HG03432 (cell line): ENCODE measurements at regions not wholly inside any gene's neighbourhood (a gene's known extent, or its start where the extent isn't known, plus 50 kb on each side); places are given as distances from the start of the nearest gene placed in this dataset.
"Not testable (repeated sequence)": the region's sequence is repeated elsewhere in the genome, so short reads cannot be mapped to it uniquely, and the experiment has no call there.

ENCODE experiments used
- ATAC-seq: cut with Tn5 transposase; IDR thresholded peaks from one replicate; pipeline ENCODE4 v1.9.1; 2021; ENCODE audit warnings: mild to moderate bottlenecking, moderate library complexity; ENCODE audit not compliant: unreplicated experiment

DNA sequence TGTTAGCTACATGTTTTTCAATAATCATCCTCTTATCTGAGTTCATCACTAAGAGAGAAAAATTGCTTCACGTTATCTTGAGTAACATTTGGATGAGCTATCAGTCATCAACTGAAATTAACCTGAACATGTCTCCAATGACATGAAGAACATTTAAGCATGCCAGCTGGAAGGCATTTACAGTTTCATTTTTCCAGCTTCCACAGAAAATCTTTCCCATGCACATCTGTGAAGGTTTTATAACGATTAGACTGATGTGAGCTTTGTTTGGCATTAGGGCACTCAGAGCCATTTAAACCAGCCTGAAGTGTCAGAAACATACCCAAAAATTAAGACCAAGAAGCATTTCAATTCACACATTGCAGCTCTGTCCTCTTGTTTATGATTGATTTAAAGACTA, 235.8 kb upstream of the ARHGEF26 start:
- no peak for ATAC-seq

DNA sequence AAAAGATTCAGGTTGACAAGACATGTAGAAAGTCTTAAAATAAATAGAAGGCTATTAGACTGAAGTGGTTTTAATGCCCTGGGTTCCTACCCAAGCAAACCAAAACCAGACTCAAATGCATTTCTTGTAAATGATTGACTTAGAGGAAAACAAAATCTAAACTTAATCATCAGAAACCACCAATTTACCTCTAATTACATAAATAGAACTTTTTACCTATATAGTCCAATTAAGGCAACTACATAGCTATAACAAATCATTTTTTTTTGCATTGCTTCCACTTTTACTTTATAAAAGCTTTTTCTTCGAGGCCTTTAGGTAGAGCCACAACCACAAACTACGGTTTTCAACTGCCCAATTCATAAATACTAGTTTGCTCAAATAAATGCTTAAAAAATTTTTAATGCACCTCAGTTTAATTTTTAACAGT, 231.3 kb upstream of the ARHGEF26 start:
- peak; percentile 62 for ATAC-seq

DNA sequence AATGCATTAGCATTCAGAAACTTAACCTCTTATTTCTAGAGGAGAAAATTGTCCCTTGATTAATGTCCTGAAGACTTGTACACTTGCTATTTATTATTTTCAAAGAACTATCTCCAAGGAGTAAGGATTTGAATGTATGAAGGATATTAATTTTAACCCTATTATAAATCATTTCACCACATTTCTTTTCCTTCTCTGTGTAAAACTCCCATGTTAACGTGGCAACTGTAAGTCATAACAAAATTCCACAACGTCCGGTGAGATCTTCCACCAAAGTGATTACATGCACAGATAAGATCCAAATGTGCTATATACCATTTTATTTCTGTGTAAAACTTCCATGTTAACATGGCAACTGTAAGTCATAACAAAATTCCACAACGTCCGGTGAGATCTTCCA, 229.1 kb upstream of the ARHGEF26 start:
- ATAC-seq: no peak

DNA sequence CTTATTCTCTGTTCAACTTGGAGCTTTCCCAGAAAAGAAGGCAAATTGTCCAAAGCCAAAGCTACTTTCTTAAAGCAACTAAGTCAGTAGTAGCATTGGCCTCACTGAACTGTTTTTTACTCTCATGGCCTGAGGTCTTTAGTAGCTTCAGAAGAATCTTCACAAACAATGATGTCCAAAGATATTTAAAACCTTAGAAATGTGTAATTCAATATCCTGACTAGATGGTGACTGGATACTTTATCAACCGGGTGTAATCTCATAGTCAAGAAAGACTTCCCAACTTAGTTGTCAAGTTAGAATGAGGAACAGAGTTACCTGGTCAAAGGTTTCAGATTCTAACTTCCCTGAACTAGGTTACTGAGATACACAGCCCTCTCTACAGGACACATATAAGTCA, 226.3 kb upstream of the ARHGEF26 start:
- ATAC-seq: no peak

DNA sequence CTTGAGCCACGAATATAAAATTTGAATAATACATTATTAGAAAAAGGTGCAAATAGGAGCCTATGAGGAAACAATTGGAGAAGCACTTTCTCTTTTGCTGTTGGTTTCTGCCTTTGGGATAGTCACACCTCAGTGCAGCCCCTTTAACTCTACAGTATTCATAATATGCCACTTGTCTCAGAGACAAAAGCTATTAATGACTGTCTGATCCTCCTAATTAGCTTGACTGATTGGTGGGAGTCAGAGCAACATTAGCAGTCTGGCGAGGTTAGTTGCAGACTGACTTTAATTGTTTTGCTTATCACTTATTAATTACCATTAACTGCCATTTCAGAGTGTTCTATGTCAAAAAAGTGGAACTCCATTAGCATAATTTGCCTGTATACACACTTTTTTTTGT, 225.0 kb upstream of the ARHGEF26 start:
- ATAC-seq: no peak

DNA sequence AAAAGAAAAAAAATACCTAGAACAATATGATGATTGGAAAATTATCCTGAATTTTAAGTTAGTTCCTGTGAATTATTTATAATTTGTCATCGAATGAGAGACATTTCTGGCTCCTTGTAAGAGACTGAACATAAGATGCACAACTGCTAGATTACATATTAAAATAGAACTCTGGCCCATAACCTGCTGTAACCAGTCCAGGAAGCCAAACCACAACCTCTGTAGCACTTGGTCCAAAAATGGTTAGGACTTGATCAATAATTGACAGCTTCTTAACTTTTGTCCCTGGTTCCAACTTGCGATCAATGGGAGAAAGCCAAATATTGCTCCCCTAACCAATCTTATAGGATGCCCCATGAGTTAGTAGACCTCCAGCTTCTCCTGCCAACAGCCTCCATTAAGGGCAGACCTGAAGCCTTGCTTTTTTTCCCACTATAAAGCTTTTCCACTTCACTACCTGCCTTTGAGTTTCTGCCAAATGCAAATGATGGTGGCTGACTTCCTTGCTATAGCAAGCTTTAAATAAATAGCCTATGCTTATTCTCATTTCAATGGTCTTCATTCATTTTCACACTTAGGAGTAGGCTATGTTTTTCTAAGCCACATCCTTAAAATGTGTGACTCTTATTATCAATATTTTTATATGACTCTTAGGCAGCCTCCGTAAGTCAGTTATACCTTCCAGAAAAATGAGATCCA, 224.0 kb upstream of the ARHGEF26 start:
- peak; percentile 77 for ATAC-seq

DNA sequence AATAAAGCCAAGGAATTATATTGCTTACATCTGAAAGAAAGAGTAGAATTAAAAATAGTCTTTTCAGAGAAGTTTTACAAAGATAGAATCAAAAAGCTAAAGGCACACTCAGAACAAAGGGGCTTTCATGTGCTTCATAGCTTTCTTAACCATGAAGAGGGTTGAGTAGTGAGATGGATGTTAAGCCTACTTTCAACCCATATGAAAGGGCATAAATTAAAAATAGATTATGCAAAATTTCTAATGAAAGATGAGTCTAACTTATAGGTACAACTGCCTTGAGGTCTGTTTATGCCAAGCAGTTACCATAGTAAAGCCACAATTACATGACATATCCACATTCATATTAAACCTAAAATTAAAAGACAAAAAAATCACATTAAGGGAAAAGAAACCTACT, 223.3 kb upstream of the ARHGEF26 start:
- ATAC-seq: peak; percentile 75

DNA sequence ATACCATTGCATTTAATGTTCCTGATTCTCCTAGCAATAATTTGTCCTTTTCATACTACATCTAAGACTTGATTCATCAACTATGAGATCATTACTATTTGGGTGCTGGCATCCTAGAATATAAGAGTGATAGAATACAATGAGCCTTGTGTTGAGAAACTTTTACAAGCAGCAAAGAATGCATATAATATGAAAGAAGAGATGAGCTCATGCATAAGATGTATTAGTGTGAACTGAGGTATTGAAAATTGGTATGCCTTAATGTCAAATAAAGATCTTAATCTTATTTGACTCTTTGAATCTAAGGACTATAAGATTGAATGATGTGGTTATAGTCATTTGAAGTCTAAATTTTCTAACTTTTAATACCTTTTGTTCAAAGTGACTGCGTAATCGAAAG, 220.0 kb upstream of the ARHGEF26 start:
- no peak for ATAC-seq

DNA sequence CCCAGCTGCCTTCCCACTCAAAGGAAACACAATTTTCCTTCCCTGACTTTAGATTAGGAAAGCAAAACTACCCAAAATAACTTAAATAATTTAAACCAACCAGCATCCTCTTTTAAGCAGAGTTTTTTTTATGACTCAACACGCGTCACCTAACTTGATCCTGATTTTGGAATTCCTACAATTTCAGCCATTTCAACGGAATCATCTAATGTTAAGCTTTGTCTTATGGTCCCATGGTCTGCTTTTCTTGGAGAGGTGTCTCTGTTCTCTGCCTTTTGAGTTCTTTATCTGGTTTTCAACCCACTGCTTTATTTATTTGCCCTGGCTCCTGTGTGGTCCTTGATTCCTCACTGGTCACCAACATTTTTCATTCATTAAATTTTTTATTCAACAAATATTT, 219.2 kb upstream of the ARHGEF26 start:
- ATAC-seq: no peak

DNA sequence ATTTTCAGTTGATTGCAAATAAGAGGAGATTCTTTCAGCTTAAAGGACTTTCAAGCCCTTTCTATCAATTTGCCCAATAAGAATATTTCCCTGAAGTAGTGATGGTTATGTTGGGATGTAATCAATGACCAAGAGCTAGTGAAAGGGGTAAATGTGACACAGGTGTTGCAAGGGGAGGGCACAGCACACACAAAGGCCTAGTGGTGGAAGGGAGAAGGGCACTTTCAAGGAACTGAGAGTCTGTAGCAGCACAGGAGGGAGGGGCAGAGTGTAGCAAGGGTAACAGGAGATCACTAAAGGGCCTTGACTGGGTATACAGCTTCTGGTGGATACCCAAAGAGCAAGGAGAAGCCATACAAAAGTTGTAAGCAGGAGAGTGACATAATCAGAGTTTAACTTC, 217.8 kb upstream of the ARHGEF26 start:
- ATAC-seq: peak; percentile 81

DNA sequence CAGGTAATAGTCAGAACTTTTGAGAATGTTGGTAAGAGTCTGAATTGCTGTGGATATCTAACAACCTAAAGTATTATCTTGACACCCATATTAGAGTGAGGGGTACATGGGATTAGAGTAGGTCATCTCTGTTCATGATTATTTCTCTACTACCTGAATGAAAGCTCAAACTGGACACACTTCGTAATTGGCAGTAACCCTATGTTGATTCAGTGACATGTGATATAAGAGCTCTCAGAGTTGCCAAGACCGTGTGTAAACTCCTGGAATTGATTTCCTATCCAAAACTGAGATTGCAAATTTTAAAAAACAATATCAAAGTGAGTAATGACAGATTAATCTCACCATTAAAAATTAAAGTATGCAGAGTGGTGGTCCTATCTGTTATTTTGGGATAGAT, 214.8 kb upstream of the ARHGEF26 start:
- ATAC-seq: no peak

DNA sequence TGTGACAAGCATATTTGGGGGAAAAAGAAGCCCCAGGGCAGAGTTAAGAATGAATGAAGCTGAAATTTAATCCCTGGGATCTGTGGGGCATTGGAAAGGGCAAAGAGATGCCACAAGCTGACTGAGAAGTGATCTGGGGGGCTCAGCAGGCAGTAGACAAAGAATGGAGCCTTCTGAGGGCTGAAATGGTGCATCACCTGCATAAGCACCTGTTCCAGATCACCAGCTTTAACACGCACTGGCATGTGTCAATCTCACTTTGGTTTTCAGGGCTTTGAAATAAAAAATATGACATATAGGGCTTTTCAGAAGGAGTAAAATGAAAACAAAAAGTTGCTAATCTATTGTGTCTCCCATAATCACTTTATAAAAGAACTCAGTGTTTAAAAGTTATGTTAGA, 210.8 kb upstream of the ARHGEF26 start:
- no peak for ATAC-seq

DNA sequence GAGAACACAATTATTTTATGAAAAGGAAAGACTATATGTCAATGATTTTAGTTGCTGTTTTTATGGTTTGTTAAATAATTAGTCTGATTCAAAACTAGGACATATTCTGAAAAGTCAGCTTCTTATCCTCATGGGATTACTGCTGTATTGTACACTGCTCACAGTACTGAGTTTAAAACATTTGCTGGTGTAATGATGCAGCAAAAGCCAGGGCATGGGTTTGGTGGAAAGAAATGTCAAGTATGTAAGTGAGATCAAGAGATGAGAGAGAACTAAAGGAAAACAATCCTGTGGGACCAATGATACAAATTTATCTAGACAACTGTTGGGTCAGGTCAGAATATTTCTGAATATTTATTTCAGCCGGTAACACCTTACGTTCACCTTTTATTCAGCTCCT, 210.1 kb upstream of the ARHGEF26 start:
- no peak for ATAC-seq

DNA sequence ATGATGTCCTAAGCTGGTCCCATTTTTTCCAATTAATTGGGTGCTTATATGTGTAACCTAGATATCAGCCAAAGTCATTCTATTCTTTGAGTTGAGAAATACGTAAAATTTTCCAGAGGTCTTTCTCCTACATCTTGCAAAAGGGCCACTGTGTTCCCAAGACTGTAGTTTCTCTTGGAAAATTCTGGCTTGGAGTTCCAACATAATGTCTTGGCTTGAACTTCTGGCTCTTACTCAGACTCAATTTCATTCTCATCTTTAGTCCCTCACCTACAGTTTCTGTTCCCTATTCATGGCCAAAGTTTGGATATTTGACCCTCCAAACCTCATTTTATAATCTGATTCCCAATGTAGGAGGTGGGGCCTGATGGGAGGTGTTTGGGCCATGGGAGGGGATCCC, 201.4 kb upstream of the ARHGEF26 start:
- ATAC-seq: no peak

DNA sequence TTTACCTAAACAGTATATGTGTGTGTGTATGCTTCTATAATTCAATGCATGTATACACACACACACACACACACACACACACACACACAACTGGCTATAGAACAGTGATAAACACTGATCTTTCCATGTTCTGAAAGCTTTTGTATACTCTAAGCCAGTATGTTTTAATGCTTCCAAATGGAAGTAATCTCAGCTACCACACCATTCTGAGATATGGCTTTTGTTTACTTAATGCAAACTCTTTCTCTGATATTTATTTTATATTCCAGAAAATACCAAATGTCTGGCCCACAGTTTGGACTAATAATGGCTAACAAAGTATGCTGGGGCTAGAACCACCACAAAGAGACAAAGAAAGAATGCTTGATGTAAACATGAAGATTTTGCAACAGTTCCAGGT, 199.4 kb upstream of the ARHGEF26 start:
- ATAC-seq: no peak

DNA sequence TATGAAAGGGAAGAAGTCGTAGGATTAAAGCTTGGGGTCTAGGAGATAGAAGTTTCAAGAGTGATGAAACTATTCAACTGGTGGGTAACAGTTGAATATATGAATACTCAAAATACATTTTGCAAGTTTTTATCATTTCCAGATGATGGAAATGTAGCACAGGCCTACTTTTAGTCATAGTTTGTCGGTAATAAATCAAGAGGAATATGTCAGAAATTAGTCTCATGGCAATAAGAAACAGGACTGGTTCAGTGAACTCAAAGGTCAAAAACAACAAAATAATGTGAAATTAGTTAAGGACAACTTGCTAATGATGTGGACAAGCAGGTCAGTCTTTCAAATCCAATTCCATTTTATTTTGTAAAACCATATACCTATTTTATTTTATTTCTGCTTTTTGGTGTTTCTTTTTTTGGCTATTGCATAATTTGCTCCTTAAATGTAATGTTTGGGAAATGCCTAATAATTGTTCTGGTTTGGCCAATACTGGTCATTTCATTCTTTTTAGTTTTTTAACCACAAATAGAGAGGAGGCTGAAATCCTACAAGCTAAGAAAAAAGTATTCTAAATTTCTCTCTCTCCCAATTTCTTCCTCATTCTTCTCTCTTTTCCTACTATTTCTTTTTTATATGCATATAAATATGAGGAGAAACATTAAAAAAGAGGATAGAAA, 195.2 kb upstream of the ARHGEF26 start:
- ATAC-seq: no peak

DNA sequence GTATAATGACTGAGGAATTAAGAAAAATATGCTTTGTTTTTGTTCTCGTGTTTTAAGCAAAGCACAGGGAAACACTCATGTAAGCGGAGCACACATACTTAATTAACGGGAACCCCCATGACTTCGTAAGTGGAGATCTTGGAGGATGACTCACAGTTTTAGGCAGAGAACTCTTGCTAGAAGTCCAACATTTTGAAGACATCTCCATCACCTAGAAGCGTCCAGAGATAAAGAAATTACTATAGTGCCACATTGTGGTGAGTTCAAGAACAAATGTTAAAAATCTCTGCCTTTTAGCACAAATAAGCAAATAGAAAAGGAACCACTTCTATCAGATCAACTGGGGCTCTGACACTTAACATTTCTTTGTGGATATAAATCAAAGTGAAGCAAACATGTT, 194.1 kb upstream of the ARHGEF26 start:
- ATAC-seq: peak; percentile 80

DNA sequence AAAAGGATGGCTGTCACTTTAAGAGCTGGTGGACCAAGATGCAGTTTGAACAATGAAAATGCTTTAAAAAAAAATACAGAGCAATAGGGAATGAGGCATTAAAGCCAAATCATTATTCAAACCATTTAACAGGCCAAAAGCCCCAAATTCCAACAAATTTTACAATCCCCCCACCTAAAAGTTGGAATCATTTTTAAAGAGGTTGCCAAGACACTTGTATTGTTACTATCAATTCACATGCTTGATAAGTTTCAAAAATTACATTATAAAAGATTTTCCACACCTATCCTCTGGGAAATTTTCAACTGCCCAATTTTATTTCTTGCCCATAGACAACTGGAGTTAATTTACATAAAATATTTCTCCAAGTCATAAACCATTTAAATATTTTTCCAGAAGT, 192.3 kb upstream of the ARHGEF26 start:
- no peak for ATAC-seq

DNA sequence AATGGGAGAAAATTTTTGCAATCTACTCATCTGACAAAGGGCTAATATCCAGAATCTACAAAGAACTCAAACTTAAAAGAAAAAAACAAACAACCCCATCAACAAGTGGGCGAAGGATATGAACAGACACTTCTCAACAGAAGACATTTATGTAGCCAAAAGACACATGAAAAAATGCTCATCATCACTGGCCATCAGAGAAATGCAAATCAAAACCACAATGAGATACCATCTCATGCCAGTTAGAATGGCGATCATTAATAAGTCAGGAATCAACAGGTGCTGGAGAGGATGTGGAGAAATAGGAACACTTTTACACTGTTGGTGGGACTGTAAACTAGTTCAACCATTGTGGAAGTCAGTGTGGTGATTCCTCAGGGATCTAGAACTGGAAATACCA, 187.7 kb upstream of the ARHGEF26 start:
- not testable (repeated sequence) for ATAC-seq

DNA sequence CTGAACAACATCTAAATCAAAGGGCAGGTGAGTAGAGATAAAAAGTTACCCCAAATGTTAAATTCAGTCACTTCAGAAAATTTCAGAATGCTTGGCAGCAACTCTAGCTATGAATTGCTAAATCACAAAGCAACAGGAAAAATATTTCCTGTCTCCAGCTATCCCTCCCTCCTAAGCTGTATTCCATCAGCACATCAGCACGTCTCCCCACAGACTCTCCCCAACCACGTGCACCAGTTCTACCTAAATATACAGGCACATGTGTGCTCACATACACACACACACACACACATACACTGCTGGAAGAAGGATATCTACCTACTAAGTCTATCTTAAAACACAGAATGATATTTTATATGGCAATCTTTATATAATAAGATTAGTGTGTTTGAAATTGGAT, 177.1 kb upstream of the ARHGEF26 start:
- no peak for ATAC-seq

DNA sequence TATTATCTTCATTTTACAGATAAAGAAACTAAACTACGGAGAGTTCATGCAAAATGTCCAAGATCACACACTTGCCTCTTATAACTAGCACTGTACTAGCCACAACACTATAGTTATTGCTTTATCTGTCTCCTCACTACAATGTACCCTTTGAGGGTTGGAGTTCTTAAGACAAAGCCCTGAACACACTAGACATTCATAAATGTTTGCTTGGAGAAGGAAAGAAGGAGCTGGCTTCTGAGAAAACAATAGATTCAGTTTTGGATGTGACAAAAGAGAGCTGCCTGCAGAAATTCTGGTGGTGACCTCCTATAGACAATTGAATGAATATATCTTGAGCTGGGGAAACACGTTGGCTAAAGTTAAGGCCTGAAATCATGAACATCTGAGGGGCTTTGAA, 169.9 kb upstream of the ARHGEF26 start:
- ATAC-seq: no peak

DNA sequence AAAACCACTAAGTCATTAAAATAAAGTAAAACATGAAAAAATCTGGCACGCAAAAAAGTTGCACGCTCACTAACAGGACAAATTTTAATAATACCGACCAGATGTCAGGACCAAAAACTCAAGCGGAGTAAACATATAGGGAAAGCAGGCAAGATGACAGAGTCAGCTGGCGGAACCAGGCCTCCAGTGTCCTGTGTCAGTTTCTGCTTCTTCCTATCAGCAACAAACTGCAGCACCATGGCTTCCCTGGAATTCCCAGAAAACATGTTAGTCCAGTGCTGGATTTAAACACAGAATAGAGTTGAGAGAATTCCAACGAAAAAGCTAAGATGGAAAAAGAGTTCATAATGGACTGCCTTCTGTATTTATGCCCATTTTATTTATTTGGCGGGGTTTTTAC, 169.1 kb upstream of the ARHGEF26 start:
- no peak for ATAC-seq

DNA sequence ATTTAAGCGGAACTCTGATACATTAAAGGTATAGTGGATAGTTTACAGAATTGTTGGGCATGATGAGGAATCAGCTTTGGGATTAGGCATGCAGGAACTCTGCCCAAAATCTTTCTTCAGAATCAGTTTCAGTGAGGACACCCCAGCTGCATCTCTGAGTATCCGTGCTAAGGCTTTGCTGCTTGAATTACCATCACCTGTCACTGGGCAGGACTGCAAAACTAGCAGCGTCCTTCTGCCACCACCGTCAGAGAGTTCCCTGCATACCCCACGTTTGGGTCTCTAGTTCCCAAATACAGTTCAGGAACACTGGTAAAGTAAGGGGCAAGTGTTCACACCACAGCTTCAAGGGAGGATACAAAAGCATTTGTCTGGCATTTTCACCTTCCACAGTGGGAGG, 164.6 kb upstream of the ARHGEF26 start:
- no peak for ATAC-seq
